GM21717 (cell line): ENCODE measurements at regions not wholly inside any gene's neighbourhood (a gene's known extent, or its start where the extent isn't known, plus 50 kb on each side); places are given as distances from the start of the nearest gene placed in this dataset.

Experiments
- ATAC-seq: cut with Tn5 transposase; IDR thresholded peaks from one replicate; pipeline ENCODE4 v1.9.1; 2021; ENCODE audit warnings: mild to moderate bottlenecking, moderate library complexity; ENCODE audit not compliant: unreplicated experiment

GRCh38 chrX:45758738-45759397 lies 558.2 kb upstream of the DIPK2B start:
- peak; percentile 59 for ATAC-seq

- ATAC-seq = no peak
Measured at GRCh38 chrX:45758319-45758718, 557.6 kb upstream of the DIPK2B start.

DNA sequence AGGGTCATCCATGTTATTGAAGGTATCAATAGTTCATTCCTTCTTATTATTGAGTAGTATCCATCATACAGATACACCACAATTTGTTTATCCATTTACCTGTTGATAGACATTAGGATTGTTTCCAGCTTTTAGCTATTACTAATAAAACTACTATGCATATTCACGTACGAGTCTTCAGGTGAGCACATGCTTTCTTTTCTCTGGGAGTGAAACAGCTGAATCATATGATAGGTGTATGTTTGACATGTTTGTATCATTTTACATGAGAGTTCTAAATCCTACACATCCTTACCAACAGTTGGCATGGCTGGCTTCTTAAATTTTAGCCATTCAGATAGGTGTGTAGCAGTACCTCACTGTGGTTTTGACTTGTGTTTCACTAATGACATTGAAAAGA lies 556.6 kb upstream of the DIPK2B start:
- ATAC-seq = no peak

DNA sequence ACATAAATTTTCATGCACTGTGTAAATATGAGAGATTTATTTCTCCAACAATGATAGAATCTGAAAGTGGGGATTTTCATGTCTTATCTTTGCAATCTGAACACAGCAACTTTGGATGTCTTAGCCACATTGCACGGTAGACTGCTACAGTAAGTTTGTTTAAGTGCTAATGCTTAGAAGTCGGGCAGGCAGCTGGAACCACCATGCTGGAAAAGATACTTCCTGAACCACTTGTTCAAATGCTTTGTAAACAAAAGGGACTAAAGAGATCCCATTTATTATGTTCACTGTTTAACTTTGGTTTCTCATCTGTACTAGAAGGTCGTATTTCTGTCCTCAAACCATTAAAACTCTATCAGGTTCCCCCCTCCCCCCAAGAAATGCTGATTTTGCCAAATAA lies 555.9 kb upstream of the DIPK2B start:
- ATAC-seq = no peak

- no peak for ATAC-seq
Measured at GRCh38 chrX:45755703-45756102, 555.0 kb upstream of the DIPK2B start.

- no peak for ATAC-seq
Measured at GRCh38 chrX:45751156-45751555, 550.5 kb upstream of the DIPK2B start.

GRCh38 chrX:45750639-45751038 lies 550.0 kb upstream of the DIPK2B start:
- ATAC-seq = no peak

- no peak for ATAC-seq
Measured at GRCh38 chrX:45749375-45749774, 548.7 kb upstream of the DIPK2B start.

DNA sequence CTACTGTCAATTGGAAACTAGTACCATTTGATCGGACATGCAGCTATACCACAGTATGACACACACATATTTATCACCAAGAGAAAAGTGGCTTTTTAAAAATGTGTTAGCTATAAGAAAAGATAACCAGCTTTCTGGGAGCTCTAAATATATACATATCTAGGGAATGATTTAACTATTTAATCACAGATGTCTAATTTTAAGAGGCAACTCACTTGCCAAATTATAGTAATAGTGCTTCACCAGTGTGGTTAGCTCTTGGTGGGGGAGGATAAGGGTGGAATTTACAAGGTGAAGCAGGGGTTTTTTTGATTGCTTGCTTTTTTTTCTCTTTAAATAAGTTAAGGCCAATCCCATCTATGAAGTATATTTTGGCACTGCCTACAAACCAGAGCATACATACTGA lies 547.7 kb upstream of the DIPK2B start:
- no peak for ATAC-seq

GRCh38 chrX:45747905-45748304 lies 547.2 kb upstream of the DIPK2B start:
- ATAC-seq = no peak

DNA sequence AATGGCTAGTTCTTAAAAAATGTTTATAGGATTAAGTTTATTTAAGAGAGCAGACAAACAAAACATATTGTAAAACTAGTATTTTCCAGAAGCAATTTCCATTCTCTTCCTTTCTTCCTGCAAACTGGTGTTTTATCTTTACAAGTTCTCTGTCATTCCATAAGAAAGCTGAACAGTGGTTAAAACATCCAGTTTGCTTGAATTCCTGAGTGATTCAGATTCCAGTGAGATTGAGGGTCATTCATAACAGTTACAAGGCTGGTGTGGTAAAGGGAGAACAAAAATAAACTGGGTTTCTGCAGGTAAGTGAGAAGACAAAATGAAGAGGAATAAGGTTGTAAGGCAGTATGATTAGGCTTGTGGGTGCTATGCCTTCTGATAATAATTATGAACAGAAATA lies 544.8 kb upstream of the DIPK2B start:
- no peak for ATAC-seq

DNA sequence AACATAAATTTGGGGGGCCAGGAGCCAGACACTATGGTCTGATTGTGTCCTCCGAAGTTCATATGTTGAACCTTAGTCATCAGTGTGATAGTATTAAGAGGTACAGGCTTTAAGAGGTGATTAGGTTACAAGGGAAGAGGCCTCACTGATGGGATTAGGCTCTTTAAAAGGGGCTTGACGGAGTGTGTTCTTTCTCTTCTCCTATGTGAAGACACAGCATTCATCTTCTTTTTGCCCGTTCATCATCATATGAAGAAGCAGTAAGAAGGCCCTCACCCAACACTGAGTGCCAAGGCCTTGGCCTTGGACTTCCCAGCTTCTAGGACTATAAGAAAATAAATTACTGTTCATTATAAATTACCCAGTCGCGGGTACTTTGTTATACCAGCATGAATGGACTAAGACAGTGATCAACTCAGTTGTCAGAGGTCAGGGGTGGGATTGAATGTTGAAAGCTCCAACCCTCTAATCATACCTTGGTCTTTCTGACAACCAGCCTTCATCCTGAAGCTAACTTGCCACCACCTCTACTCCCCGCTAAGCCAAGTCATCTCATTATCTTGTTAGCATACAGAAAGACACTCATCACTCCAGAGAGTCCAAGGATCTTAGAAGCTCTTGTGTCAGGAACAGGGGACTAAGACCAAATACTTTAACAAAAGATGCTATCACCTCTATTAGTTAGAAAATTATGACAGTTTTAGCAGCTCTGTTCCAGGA lies 543.4 kb upstream of the DIPK2B start:
- ATAC-seq = no peak

GRCh38 chrX:45743081-45743533 lies 542.4 kb upstream of the DIPK2B start:
- no peak for ATAC-seq

DNA sequence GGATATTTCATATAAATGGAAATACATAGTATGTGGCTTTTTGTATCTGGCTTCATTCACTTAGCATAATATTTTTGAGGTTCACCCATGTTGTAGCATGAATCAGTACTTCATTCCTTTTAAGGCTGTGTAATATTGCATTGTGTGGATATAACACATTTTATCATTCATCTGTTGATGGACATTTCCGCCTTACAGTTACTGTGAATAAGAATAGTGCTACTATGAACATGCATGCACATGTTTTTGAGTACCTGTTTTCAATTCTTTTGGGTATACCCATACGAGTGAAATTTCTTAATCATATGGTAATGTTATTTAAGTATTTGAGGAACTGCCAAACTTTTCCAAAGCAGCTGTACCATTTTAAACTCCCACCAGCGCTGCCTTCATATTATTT lies 539.6 kb upstream of the DIPK2B start:
- no peak for ATAC-seq

DNA sequence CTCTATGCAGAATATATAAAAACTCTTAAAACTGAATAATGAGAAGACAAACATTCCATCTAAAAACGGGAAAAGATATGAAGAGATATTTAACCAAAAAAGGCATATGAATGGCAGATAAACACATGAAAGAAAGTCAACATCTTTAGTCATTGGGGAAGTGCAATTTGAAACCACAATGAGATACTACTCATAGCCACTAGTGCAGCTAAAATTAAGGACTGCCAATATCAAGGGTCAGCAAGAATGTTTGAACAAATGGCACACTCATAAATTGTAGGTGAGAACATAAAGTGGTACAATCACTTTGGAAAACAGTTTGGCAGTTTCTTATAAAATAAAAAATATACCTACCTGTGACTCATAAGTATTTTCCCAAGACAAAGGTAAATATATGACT lies 534.9 kb upstream of the DIPK2B start:
- no peak for ATAC-seq

DNA sequence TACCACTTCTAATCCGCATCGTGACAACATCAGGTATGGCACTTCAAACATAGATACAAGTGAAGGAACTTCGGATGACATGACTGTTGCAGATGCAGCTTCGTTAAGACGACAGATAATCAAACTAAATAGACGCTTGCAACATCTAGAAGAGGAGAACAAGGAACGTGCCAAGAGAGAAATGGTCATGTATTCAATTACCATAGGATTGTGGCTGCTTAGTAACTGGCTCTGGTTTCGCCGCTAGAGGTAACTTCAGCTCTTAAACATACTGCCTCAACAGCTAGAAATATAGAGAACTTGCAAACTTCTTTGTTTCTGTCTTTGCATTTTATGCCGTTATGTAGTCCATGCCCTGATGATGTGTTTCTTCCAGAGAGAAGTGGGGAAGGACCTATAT lies 530.8 kb upstream of the DIPK2B start:
- ATAC-seq = no peak

GRCh38 chrX:45727761-45728160 lies 527.1 kb upstream of the DIPK2B start:
- ATAC-seq = no peak

DNA sequence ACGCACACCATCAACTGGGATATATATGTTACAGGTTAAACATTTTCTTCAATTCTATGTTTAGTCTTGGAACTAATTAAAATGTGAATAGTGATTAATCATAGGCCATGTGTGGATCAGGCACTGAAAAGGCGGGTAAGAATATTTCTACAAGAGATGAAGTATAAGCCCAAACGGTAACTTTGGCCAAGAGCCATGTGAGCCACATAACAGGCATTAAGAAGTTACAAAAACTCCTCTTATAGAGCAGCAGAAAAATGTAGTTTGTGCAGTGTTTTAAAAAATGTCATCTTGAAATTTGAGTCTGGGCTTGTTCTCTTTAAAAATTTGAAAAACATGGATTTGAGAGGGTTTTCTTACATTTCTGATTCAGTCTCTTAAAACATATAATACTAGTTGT lies 521.8 kb upstream of the DIPK2B start:
- ATAC-seq = no peak

DNA sequence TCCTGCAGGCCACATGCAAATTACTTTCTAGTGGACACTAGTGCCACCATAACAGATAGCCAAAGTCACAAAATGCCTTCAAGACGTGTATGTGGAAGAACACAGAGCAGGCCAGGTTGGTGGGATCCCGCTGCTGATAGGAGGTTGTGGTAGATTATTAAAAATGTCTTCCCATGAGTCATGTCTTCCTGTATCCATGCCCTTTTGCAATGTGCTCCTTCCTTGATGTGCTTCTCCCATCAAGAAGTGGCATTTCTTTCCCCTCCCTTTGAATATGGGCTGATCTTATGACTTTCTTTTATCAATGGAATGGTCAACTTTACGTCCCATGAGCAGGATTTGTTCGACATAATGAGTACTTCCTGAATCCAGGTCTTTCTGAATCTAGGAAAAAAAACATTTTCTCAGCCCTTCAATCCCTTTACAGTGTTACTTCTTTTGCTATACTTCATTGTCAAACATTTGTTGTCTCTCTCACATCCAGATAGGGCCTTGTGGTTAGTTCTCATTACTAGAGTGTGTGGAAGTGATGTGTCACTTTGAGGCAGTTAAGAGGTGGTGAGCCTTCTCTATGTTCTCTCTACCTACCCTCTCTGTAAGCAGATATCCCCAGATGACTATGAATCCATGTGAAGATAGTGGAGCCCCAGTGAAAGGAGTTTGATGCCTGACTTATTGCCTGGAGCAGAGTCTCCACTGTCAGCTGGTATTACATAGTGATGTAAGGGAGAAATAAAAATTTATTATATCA lies 519.2 kb upstream of the DIPK2B start:
- no peak for ATAC-seq

GRCh38 chrX:45718676-45719075 lies 518.0 kb upstream of the DIPK2B start:
- ATAC-seq = no peak

DNA sequence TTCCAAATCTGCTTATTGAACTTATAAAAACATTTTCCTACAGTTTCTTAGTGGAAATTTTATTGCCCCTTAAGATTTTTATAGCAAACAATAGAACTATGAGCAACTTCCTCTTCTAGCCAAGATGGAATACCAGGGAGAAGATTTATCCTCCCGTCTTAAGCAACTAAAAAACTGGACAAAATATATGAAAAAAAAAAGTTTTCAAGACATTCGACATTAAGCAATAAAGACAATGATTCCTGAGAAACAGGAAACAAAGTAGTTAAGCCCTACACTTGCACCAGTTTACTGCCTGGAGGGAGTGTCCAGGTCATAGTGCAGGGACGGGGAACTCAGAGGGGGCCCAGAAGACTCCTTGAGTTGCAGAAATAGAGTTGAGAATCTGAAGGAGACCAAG lies 516.1 kb upstream of the DIPK2B start:
- no peak for ATAC-seq

GRCh38 chrX:45715748-45716147 lies 515.1 kb upstream of the DIPK2B start:
- no peak for ATAC-seq
